ENCODE measurements at regions not wholly inside any gene's neighbourhood (a gene's known extent, or its start where the extent isn't known, plus 50 kb on each side); places are given as distances from the start of the nearest gene placed in this dataset.

DNA sequence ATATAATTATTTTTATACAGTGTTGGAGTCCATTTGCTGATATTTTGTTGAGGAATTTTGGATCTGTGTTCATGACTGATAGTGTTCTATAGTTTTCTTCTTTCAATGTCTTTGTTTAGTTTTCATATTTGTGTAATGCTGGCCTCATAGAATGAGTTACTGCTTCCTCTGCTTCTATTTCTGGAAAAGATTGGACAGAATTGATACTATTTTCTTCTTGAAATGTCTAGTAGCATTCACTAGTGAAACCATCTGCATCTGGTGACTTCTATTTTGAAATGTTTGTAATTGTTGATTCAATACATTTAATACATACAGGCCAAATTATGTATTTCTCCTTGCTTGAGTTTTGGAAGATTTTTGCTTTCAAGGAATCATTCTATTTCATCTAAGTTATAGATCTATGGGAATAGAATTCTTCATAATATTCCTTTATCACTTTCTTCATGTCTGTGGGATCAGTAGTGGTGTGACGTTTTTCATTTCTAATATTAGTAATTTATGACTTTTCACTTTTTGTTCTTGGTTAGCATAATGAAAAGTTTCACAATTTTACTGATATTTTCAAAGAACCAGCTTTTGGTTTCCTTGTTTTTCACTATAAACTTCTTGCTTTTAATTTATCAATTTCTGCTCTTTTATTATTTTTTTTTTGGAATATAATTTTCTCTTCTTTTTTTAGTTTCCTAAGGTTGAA, 509.9 kb upstream of the VRK2 start:
- no peak for DNase-seq

GRCh38 chr2:57539761-57540160, 506.8 kb upstream of the VRK2 start:
- DNase-seq = no peak

DNA sequence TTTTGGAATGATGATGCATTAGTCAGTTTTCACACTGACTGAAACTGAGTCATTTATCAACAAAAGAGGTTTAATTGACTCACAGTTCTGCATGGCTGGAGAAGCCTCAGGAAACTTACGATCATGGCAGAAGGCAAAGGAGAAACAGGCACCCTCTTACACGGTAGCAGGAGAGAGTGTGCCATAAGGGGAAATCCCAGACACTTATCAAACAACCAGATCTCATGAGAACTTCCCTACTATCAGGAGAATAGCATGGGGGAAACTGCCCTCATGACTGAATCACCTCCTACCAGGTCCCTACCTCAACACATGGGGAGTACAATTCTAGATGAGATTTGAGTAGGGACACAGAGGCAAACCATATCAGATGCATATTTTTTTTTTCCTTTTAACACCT, 504.5 kb upstream of the VRK2 start:
- no peak for DNase-seq

DNA sequence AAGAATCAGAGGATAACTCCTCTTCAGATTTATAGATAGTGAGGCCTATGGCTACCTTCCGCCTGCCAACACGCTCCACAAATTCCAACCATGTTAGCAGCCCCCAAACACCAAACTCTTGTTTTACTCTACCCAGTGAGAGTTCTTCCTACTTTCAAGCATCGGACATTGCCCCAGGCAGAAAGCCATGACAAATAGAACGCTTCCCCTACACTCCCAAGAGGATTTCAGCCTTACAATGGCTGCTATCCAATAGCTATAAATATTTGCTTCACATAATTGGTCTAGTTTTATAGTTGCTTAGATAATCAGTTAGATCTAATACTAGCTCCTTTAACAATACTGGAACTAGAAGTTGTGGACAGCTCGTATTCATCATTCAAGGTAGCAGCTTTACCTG, 503.4 kb upstream of the VRK2 start:
- no peak for DNase-seq

GRCh38 chr2:57544624-57545023, 502.0 kb upstream of the VRK2 start:
- no peak for DNase-seq

DNA sequence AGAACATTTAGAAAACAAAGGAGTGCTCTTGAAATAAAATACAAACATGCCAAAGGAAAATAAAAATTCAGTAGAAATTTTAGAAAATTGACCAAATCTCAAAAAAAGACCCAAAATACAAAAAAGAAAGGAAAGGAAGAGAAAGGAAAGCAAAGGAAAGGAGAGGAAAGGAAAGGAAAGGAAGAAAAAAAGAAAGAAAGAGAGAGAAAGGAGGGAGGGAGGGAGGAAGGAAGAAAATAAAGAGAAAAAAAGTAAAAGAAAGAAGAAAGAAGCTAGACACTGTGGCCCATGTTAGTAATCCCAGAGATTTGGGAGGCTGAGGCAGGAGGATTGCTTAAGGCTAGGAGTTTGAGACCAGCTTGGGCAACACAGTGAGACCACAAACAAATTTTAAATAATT, 500.1 kb upstream of the VRK2 start:
- no peak for DNase-seq

DNA sequence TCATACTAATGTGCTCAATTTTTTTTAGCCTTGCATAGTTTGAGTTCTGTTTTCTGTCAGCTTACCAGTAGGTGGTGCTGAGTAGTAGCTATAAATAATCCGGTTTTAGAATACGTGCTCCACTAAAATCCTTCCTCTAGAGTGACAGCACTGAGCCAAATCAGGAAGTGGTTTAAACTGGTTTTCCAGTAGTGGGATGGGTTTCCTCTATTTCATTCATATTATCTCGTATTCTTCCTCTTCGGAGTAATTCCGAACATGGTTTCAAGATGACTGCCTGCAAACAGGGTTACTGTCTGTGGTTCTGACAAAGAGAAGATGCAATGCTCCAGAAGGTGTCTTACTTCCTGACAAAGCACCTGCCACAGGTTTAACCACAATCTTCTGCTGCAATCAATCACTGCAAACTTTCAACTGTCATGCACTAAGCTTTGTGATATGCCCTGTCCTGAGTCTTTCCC, 496.9 kb upstream of the VRK2 start:
- DNase-seq = no peak

- DNase-seq = no peak
These were observed 495.7 kb upstream of the VRK2 start for GRCh38 chr2:57550912-57551311.

DNA sequence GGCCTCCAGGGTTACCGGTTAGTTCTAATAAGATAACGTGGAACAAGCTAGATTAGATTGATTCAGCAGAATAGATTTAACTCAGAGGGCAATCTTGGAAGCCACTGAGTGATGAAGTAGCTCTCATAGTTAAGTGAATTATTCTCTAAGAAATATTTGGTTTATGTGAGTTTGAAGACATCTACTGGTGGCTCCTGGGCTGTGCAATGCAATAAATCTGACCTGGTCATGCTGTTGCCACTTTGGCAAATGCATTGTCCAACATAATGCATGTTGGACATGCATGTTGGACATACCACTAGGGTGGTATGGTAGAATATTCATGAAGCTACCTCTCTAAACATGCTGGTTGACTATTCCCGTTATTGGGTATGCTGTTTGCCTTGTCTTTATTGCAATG, 493.7 kb upstream of the VRK2 start:
- no peak for DNase-seq

GRCh38 chr2:57554348-57554747, 492.3 kb upstream of the VRK2 start:
- DNase-seq = no peak

GRCh38 chr2:57558312-57558711, 488.3 kb upstream of the VRK2 start:
- no peak for DNase-seq

DNA sequence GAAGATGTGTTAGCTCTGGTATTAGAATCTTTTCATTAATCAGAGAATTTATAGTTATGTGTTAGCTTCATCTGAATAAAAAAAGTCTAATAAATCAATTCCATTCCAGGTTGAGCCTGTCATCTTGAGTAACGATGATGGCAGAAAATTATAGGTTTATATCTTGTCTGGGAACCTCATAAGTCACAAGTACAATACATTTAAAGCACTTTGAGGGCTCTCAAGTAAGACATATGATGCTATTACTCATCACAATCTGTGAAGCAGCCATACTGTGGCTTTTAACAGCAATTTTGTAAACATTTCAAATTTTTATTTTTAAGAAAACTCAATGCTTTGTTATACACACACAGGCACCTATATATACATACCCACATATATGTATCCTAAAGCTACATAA, 484.1 kb upstream of the VRK2 start:
- DNase-seq = no peak

DNA sequence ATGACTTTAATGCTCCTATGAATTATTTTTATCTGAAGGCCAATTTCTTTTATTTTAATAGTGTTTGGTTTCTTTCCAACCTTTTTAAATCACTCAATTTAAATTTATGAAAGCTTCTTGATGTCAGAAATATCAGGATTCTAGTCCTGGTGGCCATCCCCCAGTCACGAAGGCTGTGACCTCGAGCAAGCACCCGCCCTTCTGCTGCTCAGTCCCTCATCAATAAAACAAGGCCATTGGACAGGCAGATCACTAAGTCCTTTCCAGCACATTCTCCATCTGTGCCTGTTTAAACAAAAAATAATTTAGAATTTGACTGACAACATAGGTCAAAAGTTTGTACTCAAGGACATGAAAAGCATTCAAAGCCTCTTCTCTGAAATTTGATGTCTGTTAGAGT, 483.6 kb upstream of the VRK2 start:
- no peak for DNase-seq

GRCh38 chr2:57567245-57567644, 479.4 kb upstream of the VRK2 start:
- DNase-seq = no peak

DNA sequence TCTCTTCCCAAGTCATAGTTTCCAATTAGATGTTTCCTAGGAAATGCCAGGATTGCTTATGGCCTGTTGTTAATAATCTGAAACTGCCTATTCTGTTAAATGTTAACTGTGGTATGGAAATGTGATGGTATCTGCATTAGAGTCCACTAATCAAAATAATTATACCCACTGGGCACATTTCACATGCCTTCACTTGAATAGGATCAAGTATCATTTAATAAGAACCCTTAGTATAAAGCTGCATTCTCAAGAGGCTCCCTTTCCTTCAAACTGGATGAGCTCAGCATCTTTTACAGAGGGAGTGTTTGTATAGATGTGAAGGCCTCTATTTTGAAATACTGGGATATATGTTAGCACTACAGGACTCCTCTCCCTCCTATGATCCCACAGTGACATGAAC, 477.2 kb upstream of the VRK2 start:
- DNase-seq = no peak

- DNase-seq = no peak
These were observed 475.6 kb upstream of the VRK2 start for GRCh38 chr2:57570961-57571360.

GRCh38 chr2:57575700-57576268, 470.8 kb upstream of the VRK2 start:
- no peak for DNase-seq

GRCh38 chr2:57576983-57577382, 469.6 kb upstream of the VRK2 start:
- no peak for DNase-seq

GRCh38 chr2:57597940-57598339, 448.7 kb upstream of the VRK2 start:
- no peak for DNase-seq

- no peak for DNase-seq
These were observed 448.1 kb upstream of the VRK2 start for GRCh38 chr2:57598551-57598950.

DNA sequence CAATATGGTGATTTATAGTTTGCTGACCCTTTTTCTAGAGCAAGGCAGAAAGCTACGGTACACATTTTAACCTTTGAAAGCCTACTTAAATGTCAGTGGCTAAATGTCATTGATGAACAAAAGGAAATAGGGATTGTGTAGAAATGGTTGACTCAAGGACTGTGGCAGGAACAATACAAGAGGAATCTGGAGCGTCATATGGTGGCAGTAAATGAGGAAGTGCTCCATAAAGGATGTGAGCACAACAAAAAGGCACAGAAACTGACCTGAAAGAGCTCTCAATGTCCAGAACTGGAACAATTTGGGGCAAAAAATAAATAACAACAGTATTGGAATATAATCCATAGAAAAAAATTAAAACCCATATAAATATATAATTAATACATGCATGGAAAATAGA, 443.9 kb upstream of the VRK2 start:
- DNase-seq = no peak

DNA sequence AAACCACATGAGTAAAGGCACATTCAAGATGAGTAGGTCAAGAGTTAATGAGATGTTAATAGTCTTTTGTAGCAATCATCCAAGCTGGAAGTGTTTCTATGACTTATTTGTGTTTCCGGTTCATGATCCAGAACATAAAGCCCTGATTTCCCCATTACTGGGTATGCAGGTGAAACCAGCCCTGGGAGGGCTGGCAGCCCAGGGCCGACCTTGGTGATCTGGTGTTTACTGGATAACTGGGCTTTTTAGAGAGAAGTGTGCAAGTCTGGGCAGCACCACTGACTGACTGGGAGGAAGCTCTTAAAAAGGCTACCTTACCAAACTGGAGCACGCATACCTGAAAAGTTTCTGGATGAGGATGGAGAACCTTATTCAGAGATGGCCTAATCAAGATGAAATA, 431.6 kb upstream of the VRK2 start:
- DNase-seq = no peak

GRCh38 chr2:57615855-57616556, 430.6 kb upstream of the VRK2 start:
- DNase-seq = no peak

DNA sequence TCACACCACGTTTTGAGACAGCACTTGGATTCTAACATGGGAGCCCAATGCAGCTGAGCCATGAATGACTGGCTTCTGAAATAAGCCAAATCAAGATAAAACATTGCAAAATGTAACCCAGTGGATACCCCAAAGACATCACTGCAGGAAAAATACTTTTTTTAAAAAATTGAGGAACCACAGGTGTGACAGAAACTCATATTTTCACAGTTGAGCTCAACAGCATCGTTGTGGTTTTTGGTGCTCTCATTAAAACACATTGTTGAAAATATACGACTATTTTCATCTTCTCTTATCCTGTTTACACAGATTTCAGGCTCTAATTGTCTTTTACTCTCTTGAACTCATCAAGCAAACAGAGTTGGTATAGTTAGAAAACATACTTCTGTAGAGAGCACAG, 429.3 kb upstream of the VRK2 start:
- no peak for DNase-seq

Data from NCI-H1436 treated with DMSO at 0.1 percent for 48 hours (cell line).